HPDE6-E6E7 (cell line): ENCODE measurements at regions not wholly inside any gene's neighbourhood (a gene's known extent, or its start where the extent isn't known, plus 50 kb on each side); places are given as distances from the start of the nearest gene placed in this dataset.

Source experiments
- DNase-seq: peaks from one replicate; pipeline ENCODE4 v3.0.0; 2011; ENCODE audit warnings: missing footprints; ENCODE audit errors: extremely low spot score

DNA sequence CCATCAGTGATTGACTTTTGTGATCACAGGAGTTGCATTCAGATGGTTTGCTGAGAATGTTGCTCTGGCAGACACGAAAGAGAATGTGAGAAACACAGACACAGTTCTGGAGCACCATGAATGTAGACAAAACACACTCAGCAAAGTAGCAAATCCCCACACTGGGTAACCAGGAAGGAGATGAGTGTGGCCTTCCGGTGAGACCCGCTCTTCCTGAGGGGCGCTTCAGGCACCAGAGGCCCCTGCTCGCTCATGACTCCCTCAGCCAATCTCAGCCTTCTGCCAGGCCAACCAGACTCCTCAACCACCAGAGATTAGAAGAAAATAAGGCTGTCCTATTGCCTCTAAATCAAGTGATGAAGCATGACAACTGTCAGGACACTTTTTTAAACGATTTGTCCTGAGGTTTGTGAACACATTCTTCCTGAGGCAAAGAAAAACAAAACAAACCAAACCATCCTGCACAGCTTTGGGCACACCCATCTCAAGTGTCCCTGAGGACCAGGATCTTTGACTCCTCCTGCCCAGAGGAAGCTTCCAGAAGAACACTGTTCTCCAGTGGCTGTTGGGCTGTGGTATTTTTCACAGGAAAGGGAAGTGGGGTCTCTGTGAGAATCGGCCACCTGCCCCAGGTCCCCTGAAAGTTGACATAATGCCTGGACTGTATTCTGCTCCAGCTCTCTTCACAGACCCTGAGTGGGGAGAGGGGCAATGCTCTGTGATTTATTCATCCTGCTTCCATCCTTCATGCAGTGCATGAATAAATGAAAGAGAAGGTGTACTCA, 152.8 kb downstream of the BCL11A start:
- DNase-seq = no peak

DNA sequence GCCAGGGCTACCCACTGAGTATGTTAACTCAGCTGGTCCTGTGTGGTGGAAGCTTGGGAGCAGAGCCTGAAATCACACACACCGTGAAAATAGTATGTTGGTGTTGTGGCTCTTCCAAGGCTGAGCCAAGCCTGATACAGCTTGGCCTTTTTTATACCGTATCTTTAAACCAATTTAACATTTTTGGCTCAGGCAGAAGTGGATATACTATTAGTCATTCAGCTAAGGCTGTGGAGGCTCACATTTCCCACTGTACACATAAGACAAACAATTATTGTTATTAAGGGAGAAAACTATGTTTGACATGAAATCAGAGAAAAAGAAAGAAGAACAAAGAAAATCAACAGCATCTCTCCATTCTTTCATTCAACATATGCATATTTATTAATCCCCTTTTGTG, 159.0 kb downstream of the BCL11A start:
- no peak for DNase-seq

DNA sequence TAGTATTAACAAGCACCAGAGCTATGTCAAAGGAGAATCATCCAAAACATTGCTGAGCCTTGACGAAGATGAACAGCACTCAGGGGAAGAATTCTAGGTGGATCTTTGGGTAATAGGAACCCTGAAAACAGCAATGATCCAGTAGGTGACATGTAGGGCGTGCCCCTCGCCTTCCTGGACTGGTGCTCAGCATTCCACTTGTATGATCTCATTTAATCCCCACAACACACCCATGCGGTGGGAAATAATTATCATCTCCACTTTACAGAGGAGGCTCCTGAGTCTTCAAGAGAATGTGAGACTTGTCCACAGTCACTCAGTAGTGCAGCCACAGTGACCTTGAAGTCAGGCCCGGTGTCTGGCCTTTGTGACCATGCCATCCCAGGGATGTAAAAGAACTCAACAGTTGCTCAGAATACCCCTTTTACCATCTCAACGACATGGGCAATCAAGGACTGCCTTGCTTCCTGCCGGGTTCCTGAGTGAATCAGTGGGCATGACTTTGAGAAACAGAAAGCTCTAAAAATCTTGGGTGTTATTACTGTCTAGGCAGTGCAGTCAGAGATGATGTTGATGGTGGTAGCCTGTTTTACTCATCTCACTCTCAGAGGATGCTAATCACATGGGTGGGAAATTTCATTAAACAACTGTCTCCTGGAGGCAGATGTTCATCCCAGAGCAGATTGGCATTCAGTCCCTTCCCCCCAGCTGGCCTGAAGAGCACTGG, 161.6 kb downstream of the BCL11A start:
- no peak for DNase-seq

GRCh38 chr2:60391230-60391629, 162.2 kb downstream of the BCL11A start:
- no peak for DNase-seq

GRCh38 chr2:60386436-60386835, 167.0 kb downstream of the BCL11A start:
- DNase-seq = no peak

GRCh38 chr2:60385648-60386047, 167.8 kb downstream of the BCL11A start:
- DNase-seq = no peak

DNA sequence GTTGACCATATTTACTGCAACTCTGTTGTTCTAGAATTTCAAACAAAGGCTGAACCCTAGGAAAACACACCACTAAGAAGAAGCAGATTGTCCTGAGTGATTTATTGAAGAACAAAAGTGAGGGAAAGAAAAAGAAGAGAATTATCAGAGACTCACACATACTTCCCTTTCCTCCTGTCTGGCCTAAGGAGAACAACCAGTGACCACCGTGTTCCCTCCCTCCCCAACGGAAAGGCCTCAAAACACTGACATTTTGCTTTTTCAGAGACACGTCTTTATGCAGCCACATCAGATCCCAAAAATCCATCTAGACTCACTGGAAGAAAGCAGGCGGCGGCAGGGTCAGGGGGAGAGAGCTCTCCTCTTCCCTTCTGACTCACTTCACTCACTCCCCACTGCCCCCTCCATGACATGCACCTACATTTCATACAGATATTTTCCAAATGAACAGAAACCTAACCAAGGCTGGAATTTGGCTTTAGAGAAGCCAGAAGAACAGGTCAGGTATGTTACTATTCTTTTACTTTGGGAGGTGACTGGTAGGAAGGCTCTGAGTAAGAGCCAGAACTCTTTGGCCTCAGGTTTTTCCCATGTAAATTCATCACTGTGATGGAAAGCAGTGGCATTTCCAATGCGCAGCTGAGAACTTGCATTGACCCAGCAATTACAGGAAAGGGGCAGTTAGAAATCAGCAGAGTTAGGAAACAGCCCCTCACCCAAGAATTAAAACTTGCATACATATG, 169.9 kb downstream of the BCL11A start:
- DNase-seq = no peak

DNA sequence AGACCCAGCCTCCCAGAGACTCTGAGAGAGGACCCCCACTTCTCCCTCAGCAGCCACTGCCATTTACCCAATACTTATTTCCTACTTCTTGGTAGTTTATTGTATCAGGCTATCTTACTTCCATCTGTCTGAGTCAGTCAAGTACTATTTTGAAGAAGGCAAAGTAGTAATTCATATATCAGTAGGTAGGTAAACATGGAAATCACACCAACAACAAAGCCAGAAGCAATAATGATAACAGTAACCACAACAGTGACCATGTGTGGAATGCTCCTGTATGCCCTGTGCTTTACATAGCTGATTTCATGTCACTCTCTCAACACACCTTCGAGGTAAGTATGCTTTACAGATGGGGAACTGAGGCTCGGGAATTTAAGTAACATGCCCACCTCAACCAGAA, 173.0 kb downstream of the BCL11A start:
- DNase-seq = no peak

- no peak for DNase-seq
Observed at GRCh38 chr2:60379684-60380083, 173.8 kb downstream of the BCL11A start.

GRCh38 chr2:60379216-60379615, 174.2 kb downstream of the BCL11A start:
- DNase-seq = no peak

GRCh38 chr2:60377825-60378224, 175.6 kb downstream of the BCL11A start:
- no peak for DNase-seq

- DNase-seq = no peak
Observed at GRCh38 chr2:60376252-60376651, 177.2 kb downstream of the BCL11A start.

GRCh38 chr2:60371681-60372080, 181.8 kb downstream of the BCL11A start:
- DNase-seq = no peak

GRCh38 chr2:60371219-60371618, 182.2 kb downstream of the BCL11A start:
- DNase-seq = no peak

GRCh38 chr2:60370814-60371213, 182.6 kb downstream of the BCL11A start:
- DNase-seq = no peak

DNA sequence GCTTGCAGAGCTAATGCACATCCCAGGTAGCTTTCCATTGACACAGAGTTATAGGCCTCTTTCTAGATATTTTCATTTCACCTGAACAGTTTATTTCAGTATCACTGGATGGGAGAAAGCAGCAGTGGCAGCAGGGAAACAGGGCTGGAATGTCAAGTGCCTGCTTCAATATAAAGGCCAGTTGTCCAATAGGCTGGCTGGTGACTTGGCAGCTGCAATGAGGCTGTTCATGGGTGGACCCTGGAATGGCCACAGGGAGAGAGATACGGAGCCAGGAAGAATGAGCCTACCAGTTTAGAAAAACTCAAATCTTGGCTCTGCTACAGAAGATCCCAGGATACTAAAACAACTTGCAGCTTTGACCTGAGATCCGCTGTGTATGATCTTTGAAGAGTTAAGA, 185.0 kb downstream of the BCL11A start:
- no peak for DNase-seq

- DNase-seq = no peak
Observed at GRCh38 chr2:60366135-60366712, 187.2 kb downstream of the BCL11A start.

DNA sequence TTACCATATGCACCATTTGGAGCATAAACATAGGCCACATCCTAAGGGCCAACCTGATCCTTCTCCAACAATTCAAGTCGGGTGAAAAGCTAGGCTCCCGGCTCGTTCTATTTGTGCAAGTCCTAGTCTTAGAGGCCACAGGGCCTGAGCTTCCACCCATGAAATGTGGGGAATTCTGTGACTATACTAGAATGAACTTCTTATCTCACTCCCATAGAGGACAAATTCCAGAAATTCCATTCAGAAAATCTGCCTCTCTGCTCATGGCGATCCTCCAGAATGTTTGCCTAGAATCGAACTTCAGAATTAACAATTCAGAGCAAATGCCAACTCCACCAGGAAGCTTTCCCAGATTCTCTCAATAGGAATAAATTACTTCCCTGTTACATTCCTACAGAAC, 187.9 kb downstream of the BCL11A start:
- DNase-seq = no peak

DNA sequence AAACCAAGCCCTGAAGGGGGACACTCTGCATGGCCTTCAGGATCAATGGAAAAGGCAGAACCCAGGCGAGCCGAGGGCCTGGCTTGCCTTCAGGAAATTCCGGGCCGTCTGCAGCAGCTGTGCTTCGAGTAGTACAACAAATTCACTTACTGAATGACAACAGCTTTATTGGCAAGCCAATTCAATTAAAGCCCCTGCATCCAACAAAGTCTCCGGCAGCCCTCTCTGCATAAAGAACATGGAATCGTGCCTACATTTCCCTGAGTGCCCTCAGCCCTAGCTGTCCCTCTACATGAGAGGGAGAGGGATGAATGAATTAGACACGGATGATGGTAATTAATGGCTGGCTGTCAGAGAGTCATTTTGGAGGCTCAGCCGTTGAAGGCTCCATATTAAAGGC, 189.0 kb downstream of the BCL11A start:
- DNase-seq = no peak

- no peak for DNase-seq
Observed at GRCh38 chr2:60361498-60361897, 192.0 kb downstream of the BCL11A start.

DNA sequence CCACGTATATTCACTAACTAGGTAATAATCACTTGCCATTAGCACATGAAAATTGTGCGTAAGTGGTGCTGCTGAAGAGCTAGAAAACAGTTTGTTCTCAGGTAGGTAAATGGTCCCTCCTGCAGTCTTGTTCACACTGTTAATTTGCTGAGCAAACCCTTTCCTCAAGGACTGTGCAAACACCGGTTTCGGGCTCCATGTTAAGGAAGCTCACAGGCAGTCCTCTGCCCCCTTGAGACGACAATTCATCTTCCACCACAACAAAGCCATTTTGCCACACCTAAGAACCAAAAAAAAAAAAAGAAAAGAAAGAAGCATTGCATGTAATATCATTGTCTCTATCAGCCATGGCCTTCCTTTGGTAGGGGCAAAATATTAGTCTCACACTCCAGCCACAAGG, 193.9 kb downstream of the BCL11A start:
- no peak for DNase-seq

DNA sequence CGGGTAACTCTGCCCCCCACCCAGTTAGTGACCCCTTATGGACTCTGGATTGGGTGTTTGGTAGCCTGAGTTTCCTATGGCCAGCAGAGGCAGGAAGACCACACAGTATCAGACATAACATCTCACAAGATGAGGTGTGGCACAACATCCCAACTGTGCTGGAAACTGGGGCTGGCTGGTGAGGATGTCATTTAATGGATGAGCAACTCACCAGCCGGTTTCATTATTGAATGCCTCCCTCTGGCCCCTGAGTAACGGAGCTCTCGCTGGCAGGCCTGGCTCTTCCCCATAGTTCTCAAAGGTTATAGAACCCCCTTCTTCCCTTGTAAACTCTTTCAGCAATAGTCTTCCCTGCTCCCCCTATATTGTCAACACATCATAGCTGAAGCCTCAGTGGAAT, 195.0 kb downstream of the BCL11A start:
- DNase-seq = no peak
